ENCODE measurements at regions not wholly inside any gene's neighbourhood (a gene's known extent, or its start where the extent isn't known, plus 50 kb on each side); places are given as distances from the start of the nearest gene placed in this dataset.

GRCh38 chr12:47303995-47304560 is 224.3 kb upstream of the AMIGO2 start:
- DNase-seq = no peak

- no peak for DNase-seq
These were observed 223.4 kb upstream of the AMIGO2 start for GRCh38 chr12:47303207-47303606.

GRCh38 chr12:47302111-47302671 is 222.4 kb upstream of the AMIGO2 start:
- DNase-seq = no peak

- no peak for DNase-seq
These were observed 219.8 kb upstream of the AMIGO2 start for GRCh38 chr12:47299586-47299985.

GRCh38 chr12:47297993-47298392 is 218.2 kb upstream of the AMIGO2 start:
- no peak for DNase-seq

- DNase-seq = no peak
These were observed 217.1 kb upstream of the AMIGO2 start for GRCh38 chr12:47296828-47297227.

- DNase-seq = no peak
These were observed 213.6 kb upstream of the AMIGO2 start for GRCh38 chr12:47293406-47293805.

GRCh38 chr12:47286676-47287075 is 206.9 kb upstream of the AMIGO2 start:
- DNase-seq = no peak
